C4-2B (cell line): ENCODE measurements at regions not wholly inside any gene's neighbourhood (a gene's known extent, or its start where the extent isn't known, plus 50 kb on each side); places are given as distances from the start of the nearest gene placed in this dataset.

ENCODE experiments used
- CTCF ChIP-seq: fragments of 450-650 bp; conservative IDR thresholded peaks from 2 replicates; pipeline ENCODE4 v1.5.1; 2017; ENCODE audit warnings: mild to moderate bottlenecking
- ZFX ChIP-seq: fragments of 450-650 bp; IDR thresholded peaks from 2 replicates; pipeline ENCODE4 v1.6.1; 2017

GRCh38 chr3:193906849-193907410 lies 229.0 kb upstream of the HES1 start:
- TF ChIP-seq CTCF (no peak), ZFX (no peak)
